Psoas muscle (tissue), 7 donors: ENCODE measurements at regions not wholly inside any gene's neighbourhood (a gene's known extent, or its start where the extent isn't known, plus 50 kb on each side); places are given as distances from the start of the nearest gene placed in this dataset.

ENCODE experiments used
- ATAC-seq, 4 donors: fragments of 200-7000 bp; cut with Tn5 transposase; one replicate each; pipeline ENCODE4 v1.9.1; 2020; ENCODE audit warnings: moderate library complexity in 3 of 4, mild to moderate bottlenecking in 2 of 4
- DNase-seq, 2 donors: peaks; one replicate each; pipeline ENCODE4 v3.0.0-alpha.2; 2020
- H3K27ac ChIP-seq: fragments of 200-600 bp; one replicate; pipeline ENCODE4 v1.8.0; 2022
- H3K27me3 ChIP-seq, 3 donors: fragments of 200-600 bp in 1 of 3; one replicate each; pipeline versions ENCODE4 v1.6.1 to v1.8.0; 2013 to 2022; ENCODE audit warnings: low read length in 2 of 3, mild to moderate bottlenecking in 2 of 3, moderate library complexity in 1 of 3; ENCODE audit not compliant: insufficient read depth in 3 of 3
- H3K36me3 ChIP-seq, 2 donors: fragments of 200-600 bp in 1 of 2; one replicate each; pipeline versions ENCODE4 v1.6.1 to v1.8.0; 2013 to 2022; ENCODE audit warnings: low read depth in 1 of 2, mild to moderate bottlenecking in 1 of 2, moderate library complexity in 1 of 2; ENCODE audit not compliant: insufficient read depth in 1 of 2
- H3K4me1 ChIP-seq: fragments of 200-600 bp; one replicate; pipeline ENCODE4 v1.8.0; 2022
- H3K4me3 ChIP-seq: fragments of 200-600 bp; one replicate; pipeline ENCODE4 v1.8.0; 2022; ENCODE audit warnings: mild to moderate bottlenecking
- H3K9me3 ChIP-seq: fragments of 200-600 bp; one replicate; pipeline ENCODE4 v1.8.0; 2022
- WGBS, 3 donors: extraction: QIAGEN DNeasy Blood & Tissue Kit; methylation state at CpG; one replicate each; pipeline versions ENCODE4 v1.1.6 to v1.1.7; 2013; 5-methylcytosine and 5-hydroxymethylcytosine counted together
- intact Hi-C, 2 donors: fragments of 100-400 bp; cut with DNase I; formaldehyde crosslinking; loops; one replicate each; pipeline versions ENCODE4 v1.11.0 to v1.14.2; 2022
- TF ChIP-seq, protein P1 (sequence below): fragments of 200-600 bp; IDR thresholded peaks from one replicate; pipeline ENCODE4 v1.8.0; 2022; ENCODE audit warnings: antibody characterized with exemption
- donor health status: healthy with polysubstance abuse.
- donor health status: DM: no; HTN: no; CAD: no; lungs with moderate emphysema.
- donor health status: Bipolar disorder and iron deficiency.
- donor health status: healthy.
- donor health status: DM: yes; HTN: yes; CAD: no.
- donor health status: DM: no; HTN: no; CAD: no.
- donor health status: DM: yes; HTN: yes; CAD: no.

- intact Hi-C loops, result no loop called here
- Histone ChIP-seq H3K4me3 (no peak overlapping the region), H3K4me1 (no peaks in the 10 kb centered on the region), H3K27ac (no peak overlapping the region), H3K9me3 (no peaks in the 10 kb centered on the region), H3K36me3 (no peaks in the 10 kb centered on the region), H3K27me3 (no peaks in the 10 kb centered on the region)
- ATAC-seq, result no peak
- DNase-seq, result no peak
- 81 to 83% (median 82%) methylated on average over 2 of the region's 2 CpGs for WGBS, 3 donors
- TF ChIP-seq, protein P1, sequence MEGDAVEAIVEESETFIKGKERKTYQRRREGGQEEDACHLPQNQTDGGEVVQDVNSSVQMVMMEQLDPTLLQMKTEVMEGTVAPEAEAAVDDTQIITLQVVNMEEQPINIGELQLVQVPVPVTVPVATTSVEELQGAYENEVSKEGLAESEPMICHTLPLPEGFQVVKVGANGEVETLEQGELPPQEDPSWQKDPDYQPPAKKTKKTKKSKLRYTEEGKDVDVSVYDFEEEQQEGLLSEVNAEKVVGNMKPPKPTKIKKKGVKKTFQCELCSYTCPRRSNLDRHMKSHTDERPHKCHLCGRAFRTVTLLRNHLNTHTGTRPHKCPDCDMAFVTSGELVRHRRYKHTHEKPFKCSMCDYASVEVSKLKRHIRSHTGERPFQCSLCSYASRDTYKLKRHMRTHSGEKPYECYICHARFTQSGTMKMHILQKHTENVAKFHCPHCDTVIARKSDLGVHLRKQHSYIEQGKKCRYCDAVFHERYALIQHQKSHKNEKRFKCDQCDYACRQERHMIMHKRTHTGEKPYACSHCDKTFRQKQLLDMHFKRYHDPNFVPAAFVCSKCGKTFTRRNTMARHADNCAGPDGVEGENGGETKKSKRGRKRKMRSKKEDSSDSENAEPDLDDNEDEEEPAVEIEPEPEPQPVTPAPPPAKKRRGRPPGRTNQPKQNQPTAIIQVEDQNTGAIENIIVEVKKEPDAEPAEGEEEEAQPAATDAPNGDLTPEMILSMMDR, result no peak
Observed at GRCh38 chr11:106322106-106322505, 244.6 kb downstream of the AASDHPPT start.

GRCh38 chr11:106326087-106326486, 248.6 kb downstream of the AASDHPPT start:
- Histone ChIP-seq H3K27me3 (no peaks in the 10 kb centered on the region), H3K4me3 (no peak overlapping the region), H3K9me3 (no peaks in the 10 kb centered on the region), H3K36me3 (no peaks in the 10 kb centered on the region), H3K27ac (no peak overlapping the region), H3K4me1 (no peaks in the 10 kb centered on the region)
- ATAC-seq (no peak), DNase-seq (no peak)
- intact Hi-C loops, result no loop called here
- TF ChIP-seq, protein P1, result no peak
- WGBS, 3 donors, result 65 to 75% (median 70%) methylated on average over 3 of the region's 3 CpGs

DNA sequence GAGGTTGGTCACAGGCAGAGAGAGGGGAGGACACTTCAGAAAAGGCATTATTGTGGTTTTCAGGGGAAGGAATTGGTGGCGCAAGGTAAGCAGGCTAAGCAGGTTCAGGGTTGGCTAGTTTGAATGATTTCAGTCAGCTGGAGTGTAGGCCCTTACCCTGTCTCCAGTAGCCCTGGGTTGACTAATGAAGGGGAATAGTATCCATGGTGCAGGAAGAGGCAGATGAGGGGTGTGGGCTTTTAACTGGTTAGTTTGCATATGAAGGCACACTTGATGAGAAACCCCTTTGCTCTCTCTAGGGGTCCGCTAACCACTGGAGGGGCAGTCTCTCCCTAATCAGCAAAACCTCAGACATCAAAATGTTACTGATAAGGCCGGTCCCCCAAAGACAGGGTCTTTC, 249.7 kb downstream of the AASDHPPT start:
- no peak for DNase-seq
- Histone ChIP-seq H3K36me3 (no peaks in the 10 kb centered on the region), H3K27me3 (no peaks in the 10 kb centered on the region), H3K27ac (no peak overlapping the region), H3K4me1 (no peaks in the 10 kb centered on the region), H3K9me3 (no peaks in the 10 kb centered on the region), H3K4me3 (no peak overlapping the region)
- TF ChIP-seq, protein P1, result no peak
- no peak for ATAC-seq
- WGBS, 3 donors, result 80 to 85% (median 85%) methylated on average over 3 of the region's 3 CpGs
- intact Hi-C loops, result no loop called here

DNA sequence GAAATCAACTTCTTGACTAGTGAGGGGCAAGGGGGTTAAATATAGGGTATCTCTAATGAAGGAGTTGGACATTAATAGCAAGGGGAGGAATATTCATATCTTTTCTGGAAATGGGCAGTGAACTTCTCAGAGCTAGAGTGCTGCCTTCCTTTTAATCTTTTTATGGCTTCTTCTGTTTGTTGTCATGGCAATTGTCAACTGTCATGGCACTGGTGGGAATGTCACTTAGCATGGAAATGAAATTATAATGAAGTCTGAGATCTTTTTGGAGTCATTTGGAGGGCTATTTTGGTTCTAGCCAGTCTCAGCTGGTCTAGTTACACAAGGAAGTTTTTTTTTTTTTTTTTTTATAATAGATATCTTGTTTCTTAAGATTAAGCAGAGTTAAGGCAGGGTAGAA, 250.2 kb downstream of the AASDHPPT start:
- intact Hi-C loops, result no loop called here
- Histone ChIP-seq H3K36me3 (no peaks in the 10 kb centered on the region), H3K4me1 (no peaks in the 10 kb centered on the region), H3K27me3 (no peaks in the 10 kb centered on the region), H3K4me3 (no peak overlapping the region), H3K9me3 (no peaks in the 10 kb centered on the region), H3K27ac (no peak overlapping the region)
- TF ChIP-seq, protein P1, result no peak
- no peak for DNase-seq
- no peak for ATAC-seq

GRCh38 chr11:106329273-106330018, 252.0 kb downstream of the AASDHPPT start:
- intact Hi-C loops, result no loop called here
- Histone ChIP-seq H3K4me1 (no peaks in the 10 kb centered on the region), H3K27me3 (no peaks in the 10 kb centered on the region), H3K9me3 (no peaks in the 10 kb centered on the region), H3K36me3 (no peaks in the 10 kb centered on the region), H3K27ac (no peak overlapping the region), H3K4me3 (no peak overlapping the region)
- DNase-seq (no peak), ATAC-seq (no peak)
- TF ChIP-seq, protein P1, result no peak
- 86 to 91% (median 87%) methylated on average over 1 of the region's 1 CpG for WGBS, 3 donors
